CD4-positive, alpha-beta T cell treated with Interleukin-6 for 4 hours (primary cell): ENCODE measurements at regions not wholly inside any gene's neighbourhood (a gene's known extent, or its start where the extent isn't known, plus 50 kb on each side); places are given as distances from the start of the nearest gene placed in this dataset.

Source experiments
- DNase-seq: peaks from one replicate; pipeline ENCODE4 v3.0.0-alpha.2; 2020; ENCODE audit warnings: mixed read lengths

DNA sequence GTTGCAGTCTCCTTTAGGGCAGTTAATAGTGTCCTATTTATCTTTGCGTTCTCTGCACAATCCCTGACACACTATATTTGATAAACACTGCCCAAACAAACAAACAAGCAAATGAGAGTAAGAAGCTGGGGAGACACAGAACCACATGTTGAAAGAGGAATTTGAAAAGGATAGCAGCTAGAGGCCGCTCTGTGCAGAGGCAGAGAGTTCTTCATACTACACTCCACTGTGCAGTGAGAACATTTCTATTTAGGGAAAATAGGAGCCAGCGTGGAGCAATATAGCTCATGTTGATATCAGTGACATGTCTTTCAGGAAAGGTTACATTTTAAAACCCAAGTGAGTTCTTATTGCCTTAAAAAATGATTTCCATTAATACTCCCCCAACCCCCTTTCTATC, 140.3 kb upstream of the SEL1L start:
- DNase-seq: no peak

DNA sequence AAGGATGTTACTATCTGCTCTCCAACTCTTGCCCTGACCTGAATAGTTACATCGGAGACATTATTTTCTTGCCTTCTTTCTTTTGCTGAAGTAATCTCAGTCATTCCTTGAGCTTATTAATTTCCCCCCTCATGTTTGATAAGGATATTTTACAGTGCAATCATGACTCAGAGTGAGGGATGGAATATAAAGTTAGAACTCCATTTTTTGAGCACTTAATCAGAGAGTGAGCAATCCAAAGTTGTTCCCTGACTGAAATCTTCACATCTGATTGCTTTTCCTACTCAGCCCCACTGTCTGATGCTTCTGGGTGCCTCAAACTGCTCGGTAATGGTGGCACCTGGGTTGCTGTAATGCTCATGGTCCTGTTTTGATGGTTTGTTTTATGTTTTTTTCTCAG, 142.7 kb upstream of the SEL1L start:
- DNase-seq: no peak

DNA sequence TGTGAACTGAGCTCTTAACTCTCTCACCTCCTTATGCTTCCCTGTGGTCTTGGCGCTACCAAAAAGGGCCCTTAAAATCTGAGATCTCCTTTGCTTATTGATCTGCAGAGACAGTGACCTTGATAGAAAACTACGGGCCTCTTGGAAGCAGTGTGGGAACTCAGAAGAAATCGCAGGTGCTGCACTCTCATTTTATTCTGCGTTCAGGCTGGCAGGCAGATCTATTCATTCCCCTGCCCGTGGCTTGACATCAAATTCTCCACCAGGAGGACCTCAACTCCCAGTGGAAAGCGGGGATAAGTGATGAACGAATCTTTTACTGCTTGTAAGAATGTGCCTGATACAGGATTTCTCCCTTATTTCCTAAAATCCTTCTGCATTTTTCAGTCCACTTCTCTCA, 143.2 kb upstream of the SEL1L start:
- DNase-seq: no peak

DNA sequence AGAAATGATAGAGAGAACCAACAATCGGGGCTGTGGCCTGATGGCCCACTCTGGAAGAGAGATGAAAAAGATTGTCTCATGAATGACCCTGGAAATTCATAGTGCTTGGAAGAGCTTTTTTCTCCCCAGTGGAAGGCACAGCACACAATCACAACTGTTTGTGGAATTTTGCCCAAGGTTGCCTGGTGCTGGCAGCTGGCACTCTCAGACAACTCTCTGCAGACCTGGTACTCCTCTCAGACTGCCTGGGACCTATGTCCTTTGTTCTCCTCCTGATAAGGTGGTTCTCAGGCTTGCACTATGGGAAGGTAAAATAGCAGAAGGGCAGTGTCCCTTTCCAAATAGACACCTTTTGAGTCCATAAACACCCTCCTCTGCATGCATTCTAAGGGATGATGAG, 144.1 kb upstream of the SEL1L start:
- no peak for DNase-seq

DNA sequence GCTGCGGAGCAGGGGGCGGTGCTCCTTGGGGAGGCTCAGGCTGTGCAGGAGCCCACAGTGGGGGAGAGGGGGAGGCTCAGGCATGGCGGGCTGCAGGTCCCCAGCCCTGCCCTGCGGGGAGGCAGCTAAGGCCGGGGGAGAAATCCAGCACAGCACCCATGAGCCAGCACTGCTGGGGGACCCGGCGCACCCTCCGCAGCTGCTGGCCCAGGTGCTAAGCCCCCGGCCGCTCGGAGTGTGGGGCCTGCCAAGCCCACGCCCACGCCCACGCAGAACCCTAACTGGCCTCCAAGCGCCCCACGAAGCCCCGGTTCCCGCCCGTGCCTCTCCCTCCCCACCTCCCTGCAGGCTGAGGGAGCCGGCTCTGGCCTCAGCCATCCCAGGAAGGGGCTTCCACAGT, 145.6 kb upstream of the SEL1L start:
- DNase-seq: no peak

DNA sequence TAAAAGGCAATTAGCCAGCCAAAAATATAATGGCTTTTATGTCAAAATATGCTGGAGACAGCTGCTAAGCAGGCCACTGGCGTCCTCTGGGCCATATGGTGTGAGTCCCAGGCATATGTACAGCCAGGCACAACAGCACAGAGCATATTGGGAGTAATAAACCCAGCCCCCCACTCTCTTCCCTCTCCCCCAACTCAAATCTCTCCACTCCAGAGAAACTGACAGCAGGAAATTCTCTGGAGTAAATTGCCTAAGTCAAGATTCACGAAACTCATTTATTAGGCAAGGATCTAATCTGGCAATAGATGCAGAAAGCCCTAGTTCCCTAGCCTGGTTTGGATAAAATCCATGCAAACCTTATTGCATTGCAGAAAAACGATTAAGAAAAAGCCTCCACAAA, 147.9 kb upstream of the SEL1L start:
- DNase-seq: no peak

DNA sequence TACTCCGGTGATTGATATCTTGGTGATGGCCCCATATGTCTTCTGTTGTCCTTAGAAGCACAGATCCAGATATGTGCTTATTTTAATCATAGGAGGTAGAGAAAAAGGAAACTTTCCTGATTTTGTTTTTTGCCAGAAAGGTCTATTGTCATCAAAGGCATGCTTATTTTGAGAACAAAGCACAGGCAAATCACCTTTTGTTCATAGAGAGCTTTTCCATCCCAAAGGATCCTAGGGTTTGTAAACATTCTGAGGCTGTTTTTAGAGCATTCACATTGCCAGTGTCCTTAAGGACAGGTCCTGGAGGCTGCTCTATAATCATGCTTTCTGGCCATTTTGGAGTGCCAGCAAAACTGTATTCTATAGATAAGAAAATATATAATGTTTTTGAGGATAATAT, 148.5 kb upstream of the SEL1L start:
- no peak for DNase-seq

DNA sequence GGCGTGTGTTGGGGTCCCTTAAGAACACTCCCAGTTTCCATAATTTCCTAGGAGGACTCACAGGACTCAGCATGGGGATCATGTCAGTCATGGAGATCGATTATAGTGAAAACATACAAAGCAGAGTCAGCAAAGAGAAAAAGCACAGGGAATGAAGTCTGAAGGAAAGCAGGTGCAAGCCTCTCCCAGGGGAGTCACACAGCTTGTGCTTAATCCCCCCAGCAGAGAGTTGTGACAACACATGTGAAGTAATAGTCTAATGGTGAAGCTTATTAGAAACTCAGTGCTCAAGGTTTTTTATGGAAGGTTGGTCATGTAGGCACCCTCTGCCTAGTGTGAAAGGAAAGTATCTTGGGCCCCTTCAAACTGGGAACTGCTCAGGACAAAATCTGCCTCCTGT, 149.0 kb upstream of the SEL1L start:
- DNase-seq: no peak

DNA sequence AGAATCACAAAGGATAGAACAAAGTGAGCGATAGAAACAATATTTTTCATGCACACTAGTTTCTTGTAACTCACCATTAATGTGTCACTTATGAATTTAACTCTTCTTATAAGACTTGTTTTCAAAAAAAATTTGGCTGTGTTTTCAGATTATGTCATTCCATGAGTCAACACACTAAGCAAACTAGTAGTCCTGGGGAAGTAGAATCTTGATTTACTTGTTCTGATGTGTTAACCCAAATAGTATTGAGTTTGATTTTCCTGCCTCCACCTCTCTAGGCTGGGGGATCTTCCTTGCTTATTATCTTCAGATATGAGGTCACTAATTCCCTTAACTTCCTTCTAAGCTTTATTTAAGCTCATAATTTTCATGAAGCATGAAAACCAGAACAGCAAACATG, 151.0 kb upstream of the SEL1L start:
- DNase-seq: no peak

DNA sequence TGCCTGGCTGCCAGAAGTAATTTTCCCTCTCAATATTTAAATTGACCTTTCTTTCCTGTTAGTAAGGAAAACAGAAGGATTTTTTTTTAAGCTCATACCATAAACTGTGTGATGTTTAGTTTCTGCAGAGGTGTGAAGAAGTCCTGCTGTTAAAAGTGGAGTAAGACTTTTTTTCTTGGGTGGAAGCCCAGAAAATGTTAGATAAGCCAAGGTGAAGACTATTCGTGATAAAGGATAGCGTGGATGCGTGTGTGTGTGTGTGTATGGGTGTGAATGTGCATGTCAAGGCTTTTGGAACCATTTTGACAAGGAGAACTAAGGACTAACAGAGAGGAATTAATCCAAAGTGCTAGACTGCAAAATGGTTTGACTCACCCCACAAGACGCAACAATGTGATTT, 152.9 kb upstream of the SEL1L start:
- no peak for DNase-seq

DNA sequence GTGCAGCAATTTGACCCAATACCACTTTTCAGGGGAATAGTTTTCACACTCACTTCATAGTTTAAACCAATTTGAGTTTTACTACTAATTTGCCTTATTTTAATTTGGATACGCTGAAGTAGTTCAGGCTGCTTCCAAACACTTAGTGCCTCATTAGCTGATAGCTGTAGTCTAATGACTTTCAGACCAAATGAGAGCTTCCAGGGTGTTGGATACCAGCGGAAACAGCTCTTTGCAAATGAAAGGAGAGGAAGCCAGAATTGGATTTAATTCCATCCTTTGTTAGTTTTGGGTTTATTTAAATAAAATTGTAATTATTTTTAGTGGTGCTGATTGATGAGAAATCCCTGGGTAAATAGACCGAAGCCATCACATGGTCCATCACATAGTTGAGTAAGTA, 158.3 kb upstream of the SEL1L start:
- DNase-seq: no peak

DNA sequence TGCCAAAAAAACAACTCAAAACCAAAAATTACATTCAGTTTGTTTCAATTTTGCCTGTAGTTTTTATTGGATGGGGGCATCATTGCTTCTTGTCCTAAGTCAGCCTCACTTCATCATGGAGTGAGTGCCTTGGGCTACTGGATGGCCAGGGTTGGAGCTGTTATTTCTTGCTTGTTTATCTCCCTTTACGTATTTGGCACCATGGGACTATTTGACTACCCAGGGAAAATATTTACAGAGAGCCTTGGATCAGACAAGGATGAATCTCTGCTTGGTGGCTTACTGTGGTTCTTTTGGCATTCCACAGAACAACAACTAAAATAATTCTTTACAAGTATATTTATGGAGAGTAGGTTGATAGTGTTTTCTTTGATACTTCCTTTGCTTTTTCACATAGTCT, 160.8 kb upstream of the SEL1L start:
- no peak for DNase-seq

DNA sequence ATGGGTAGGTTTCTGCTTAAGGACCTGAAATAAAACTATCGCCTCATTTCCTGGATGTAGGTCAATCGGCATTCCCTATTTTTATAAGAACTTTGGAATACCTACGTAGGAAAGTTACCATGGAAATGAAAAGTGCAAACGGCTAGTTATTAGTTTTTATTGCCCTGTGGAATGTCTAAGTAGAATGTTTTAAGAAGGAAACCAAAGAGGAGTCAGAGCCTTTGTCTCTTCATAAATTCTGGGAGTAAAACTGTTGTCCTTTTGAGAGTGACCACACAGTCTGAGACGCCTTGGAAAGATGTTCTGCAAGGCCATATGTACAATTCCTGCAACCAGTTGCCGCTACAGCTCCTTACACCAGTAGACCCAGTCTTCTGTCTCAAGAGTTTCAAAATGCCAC, 176.0 kb upstream of the SEL1L start:
- no peak for DNase-seq

DNA sequence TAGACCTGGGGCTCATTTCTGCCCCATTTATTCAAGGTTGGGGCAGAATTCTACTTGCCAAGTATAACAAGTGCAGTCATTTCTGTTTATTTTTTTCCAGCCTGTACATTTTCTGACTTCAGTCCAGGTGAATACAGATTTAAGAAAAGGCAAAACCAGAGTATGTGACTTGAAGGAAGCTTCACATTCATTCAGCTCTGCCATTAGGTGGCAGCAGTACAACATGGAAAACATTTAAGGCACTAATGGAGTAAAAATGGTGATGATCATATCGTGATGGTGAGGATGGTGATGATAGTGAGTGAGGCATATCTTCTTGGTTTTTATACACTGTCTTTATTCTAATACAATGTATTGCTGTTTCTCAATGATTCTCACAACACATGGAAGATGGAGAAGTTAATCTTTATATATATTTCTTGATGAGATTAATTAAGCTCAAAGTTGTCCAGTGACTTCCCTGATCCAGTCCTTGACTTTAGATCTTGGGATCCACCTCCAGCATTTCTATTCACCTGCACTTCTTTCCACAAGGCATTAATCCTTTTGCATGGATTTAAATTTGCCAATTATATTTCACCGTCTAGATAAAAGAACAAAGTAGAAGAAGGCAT, 176.7 kb upstream of the SEL1L start:
- DNase-seq: no peak

DNA sequence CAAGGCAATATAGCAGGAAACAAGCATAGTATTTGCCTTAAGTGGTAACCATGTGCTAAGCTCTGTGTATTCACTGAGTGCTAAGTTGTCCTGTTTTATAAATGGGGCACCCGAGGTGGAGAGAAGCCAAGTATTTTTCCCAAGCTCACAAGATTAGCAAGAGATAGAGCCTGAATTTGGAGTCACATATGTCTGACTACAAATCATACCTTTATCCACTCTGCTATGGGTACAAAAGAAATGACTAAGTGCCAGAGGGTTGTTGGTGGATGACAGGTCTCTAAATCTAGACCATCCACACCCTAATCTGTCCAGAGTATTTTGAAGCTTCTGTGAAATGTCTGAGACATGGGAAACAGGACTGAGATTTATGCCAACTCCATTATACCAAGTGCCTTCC, 182.1 kb upstream of the SEL1L start:
- DNase-seq: no peak

DNA sequence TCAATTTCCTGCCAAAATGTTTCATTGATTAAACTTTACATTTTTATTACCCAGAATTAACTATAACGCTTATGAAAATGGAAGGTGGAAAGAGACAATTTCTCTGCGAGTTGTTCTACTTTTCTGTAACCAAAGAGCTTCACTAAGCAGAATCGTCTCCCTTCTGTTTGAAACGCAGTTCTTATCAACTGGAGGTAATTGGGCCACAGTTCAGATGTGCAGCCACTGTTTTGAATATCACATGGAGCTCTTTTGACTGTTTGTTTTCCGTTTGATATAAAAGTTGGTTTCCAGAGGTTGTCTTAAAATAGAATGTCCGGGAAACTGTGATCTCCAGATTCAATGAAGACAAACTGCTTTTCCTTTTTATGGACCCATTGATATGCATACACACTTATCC, 183.3 kb upstream of the SEL1L start:
- DNase-seq: no peak

DNA sequence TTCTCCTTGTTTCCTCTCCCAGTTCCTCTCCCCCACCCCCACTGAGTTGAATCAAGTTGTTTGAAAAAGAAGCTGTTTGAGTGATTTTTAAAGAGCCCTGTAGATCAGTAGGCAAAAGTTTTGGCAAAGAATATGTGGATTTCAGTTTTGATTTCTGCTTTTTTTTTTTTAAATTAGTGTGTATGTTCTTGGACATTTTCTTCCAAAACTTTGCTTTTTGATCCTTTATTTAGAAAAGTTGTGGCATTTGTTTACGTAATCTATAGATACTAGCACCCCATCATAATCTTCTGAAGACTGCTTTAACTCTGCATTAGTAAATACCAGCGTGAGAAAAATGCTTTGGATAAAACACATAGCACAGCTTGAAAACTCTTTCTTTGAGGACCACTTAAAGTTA, 190.3 kb upstream of the SEL1L start:
- no peak for DNase-seq

DNA sequence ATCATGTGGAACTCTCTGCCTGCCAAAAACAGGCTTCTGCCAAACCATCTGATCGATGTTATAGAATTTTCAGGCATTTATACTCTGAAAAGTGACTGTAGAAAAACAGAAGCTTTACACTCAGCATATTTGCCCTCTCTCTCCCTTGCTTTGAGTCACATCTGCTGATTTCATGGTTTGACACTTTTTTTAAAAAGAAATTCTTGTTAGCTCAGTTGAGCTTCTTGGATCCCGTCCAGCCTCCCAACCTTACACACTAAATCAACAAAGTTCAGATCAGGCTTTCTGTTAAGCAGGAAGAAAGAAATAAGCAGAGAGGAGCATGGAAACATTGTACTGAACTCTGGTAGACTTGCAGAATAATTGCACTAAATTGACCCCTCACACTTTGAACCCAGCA, 193.6 kb upstream of the SEL1L start:
- no peak for DNase-seq

DNA sequence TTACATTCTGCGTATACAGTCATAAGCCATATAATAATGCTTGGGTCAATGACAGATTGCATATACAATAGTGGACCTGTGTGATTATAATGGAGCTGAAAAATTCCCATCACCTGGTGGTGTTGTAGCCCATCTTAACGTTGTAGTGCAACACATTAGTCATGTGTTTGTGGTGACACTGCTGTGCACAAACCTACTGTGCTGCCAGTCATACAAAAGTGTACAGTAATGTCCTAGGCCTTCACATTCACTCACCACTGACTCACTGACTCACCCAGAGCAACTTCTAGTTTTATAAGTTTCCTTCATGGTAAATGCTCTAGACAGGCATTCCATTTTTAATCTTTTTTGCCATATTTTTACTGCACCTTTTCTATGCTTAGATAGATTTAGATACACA, 194.8 kb upstream of the SEL1L start:
- DNase-seq: no peak

DNA sequence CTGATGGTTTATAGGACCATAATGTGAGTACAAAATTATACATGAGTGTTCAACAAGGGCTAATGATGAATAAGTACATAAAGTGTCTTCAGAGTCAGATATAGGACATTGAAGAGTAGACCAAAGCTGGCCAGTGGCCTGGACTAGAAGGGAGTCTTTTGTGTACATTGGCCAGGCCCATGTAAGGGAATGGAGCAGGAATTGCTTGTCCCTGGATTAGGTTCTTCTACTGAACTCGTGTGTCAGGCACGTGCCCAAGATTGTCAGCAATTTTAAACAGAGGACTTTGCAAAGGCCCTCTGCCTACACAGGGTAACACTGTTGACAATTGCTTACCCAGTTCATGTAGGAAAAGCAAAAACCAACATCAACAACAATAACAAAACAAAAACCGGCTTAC, 196.0 kb upstream of the SEL1L start:
- no peak for DNase-seq

DNA sequence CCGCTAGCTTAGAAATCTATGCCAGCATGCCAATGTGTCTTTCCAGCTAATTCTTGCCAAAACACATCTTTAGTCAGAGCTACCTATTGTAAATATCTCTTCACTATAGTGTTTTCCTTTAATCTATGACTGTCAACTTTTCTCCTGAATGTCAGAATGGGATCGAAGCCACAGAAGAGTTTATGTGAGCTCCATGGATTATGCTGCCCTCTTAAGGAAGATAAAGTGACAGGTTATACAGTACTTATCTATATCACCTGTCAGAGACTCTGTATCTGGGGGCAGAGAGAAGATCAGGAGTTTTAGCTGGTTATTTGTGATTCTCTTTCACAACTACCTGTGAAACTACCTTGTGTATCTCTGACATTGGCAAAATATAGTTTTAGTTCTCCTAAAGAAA, 204.3 kb upstream of the SEL1L start:
- DNase-seq: no peak

DNA sequence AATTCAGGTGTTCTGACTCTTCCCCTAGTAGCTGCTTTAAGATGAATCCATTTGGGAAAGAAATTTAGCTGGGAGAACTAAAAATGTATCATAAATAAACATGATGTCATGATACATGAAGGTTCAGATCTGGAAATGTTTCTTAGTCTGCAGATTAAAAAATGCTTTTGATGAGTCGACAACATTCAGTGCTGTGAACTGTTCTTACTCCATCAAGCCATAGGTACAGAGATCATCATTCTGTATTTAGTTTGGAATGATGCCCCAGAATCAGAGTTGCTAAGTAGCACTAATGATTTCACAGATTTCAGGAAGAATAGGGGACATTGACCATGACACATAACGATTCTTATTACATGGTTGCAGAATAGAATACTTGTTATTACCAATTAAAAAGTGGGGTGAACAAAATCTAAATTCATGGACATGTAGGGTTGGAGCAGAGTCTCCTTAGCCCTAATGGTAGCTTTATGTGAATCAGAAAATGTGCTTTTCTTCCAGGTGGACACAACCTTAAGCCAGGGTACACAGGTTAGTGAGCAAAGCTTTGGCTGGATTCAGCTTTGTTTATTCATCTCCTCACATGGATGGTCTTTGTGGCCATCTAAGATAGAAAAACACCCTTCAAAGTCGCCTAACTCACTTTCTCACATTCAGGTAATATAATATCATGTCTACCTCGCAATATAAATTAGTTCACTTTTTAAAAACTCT, 205.4 kb upstream of the SEL1L start:
- DNase-seq: no peak

DNA sequence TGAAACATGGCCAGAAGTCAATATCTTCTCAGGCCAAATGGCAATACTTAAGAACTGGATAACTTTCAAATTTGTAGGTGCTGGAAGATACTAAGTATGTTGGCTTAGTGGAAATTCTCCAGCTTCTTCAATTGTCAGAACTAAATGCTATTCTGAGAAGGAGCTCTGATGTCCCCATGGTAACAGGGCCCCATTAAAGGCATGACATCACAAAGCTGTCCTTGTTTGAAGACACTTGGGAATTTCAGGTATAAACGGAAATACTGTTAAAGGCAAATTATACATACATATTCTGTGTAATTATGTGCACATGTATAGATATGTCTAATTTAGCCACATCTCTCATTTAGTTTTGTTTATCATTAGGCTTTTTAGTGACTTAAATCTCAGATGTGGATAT, 210.0 kb upstream of the SEL1L start:
- DNase-seq: no peak

DNA sequence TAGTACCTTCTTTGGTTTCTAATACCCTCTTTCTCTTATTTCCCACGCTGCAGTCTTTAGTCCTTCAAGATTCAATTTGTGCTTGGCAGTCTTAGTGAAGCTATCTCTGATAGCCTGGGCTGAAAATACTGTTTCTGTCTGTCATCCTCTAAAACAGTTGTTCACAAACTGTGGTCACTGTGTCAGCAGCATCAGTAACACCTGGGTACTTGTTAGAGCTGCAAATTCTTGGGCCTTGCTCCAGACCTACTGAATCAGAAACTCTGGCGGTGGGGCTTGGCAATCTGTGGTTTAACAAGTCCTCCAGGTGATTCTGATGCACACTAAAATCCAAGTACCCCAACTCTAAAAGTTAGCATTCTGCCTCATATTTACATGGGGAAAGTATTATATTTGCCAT, 217.5 kb upstream of the SEL1L start:
- no peak for DNase-seq

DNA sequence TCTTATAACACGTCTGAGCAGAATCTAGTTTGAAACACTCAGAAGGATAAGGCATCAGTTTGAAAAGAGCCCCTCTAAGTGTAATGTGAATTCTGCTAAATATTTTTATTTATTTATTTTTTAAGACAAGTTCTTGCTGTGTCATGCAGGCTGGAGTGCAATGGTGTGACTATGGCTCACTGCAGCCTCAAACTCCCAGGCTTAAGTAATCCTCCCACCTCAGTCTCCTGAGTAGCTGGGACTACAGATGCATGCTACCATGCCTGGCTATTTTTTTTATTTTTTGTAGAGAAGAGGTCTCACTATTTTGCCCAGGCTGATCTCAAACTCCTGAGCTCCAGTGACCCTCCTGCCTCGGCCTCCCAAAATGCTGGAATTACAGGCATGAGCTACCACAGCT, 225.9 kb upstream of the SEL1L start:
- DNase-seq: no peak
